GM21825 (cell line): ENCODE measurements at regions not wholly inside any gene's neighbourhood (a gene's known extent, or its start where the extent isn't known, plus 50 kb on each side); places are given as distances from the start of the nearest gene placed in this dataset.

Source experiments
- ATAC-seq: cut with Tn5 transposase; IDR thresholded peaks from one replicate; pipeline ENCODE4 v1.9.1; 2021; ENCODE audit warnings: mild to moderate bottlenecking, moderate library complexity; ENCODE audit not compliant: unreplicated experiment

DNA sequence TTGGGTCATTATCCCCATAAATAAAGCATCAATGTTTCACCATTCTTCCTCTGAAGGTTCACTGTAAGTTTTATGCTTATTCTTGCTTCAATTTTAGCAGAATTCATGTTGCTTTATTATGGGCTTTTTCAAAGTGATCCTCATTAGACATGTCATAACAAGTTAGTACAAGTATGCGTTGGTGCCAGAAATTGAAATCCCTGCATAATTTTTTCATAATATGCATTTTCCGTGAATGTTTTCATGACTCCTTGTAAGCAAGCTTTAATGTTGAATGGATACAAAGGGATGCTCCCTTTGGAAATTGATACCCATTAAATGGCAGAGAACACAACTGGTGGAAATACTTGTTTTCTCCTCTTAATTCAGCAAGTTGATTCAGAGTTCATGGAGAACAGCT is 179.7 kb downstream of the ST6GAL2 start:
- no peak for ATAC-seq

DNA sequence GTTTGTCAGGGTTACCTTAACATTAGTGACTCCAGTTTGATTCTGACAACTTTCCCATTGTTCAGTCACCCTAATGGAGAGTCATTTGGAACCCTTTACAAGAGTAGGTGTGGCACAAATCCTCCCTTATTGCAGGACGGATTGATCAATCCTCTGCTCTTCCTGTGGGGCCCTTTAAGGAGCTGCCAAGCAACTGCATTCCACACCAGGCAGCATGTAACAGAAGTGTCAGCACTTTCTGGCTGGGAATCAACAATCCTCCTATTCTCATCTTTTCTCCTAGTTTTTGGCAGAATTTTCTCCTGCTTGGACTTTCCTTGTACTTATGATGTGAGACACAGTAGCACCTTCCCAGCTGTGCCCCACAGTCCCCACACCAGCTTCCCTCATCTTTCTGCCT is 177.8 kb downstream of the ST6GAL2 start:
- no peak for ATAC-seq

GRCh38 chr2:106709229-106709628 is 176.7 kb downstream of the ST6GAL2 start:
- no peak for ATAC-seq

DNA sequence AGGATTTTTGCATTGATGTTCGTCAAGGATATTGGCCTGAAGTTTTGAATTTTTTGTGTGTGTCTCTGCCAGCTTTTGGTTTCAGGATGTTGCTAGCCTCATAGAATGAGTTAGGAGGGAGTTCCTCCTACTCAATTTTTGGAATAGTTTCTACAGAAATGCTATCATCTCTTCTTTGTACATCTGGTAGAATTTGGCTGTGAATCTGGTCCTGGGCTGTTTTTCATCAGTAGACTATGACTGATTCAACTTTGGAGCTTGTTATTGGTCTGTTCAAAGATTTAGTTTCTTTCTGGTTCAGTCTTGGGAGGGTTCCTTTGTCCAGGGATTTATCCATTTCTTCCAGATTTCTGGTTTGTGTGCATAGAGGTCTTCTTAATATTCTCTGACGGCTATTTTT is 166.7 kb downstream of the ST6GAL2 start:
- ATAC-seq, result no peak

- ATAC-seq, result no peak
Measured at GRCh38 chr2:106720026-106720425, 165.9 kb downstream of the ST6GAL2 start.

DNA sequence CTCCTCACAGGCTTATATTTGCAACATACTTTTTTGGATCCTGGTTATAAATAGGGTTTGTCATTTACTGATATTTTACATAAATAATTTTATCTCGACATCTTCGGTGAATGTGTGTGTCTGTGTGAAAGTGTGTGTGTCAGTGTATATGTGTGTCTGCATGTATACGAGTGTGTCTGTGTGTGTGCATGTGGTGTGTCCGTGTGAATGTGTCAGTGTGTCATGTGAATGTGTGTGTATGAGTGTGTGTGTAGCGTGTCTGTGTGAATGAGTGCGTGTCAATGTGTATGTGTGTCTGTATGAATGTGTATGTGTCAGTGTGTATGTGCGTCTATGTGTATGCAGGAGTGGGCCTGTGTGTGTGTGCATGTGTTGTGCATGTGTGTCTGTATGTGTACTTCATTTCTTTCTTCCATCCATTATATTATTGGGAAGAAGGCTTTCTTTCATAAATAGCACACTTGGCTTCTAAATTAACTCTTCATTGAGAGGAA is 161.6 kb downstream of the ST6GAL2 start:
- no peak for ATAC-seq

GRCh38 chr2:106734165-106734564 is 151.8 kb downstream of the ST6GAL2 start:
- ATAC-seq, result no peak

DNA sequence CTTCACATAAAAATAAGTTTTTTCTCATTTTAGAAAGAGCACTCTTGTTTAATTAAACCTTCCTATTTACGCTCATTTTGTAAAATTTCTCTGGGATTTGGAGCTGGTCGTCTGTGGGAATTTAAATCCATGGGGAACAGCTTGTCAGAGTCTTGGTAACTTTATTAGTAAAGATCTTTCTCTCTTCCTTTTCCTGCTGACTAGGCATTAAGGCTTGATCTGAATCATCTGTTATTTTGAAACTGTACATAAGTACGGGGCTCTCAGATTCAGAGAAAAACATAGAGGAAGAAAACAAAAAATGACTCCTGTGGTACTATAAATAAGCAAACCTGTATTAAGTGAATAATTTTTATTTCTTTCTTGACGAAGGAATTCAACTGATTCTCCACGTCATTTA is 150.2 kb downstream of the ST6GAL2 start:
- ATAC-seq, result no peak

DNA sequence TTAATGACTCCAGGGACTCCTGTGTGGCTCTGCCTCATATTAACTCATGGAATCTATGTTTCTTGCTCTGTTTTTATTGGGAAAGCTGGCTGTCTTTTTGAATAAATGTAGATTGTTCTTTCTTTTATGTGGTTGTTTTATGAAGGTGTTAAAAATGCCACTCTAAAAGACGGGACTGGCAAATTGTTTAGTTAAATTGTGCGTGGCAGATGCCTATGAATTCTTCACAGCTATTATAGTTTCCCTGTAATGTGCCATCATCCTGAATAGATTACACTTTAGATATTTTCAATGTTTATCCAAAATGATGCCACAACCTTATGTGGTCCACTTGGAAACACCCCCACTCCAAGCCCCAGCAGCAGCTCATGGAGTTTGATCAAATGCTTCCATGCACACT is 149.7 kb downstream of the ST6GAL2 start:
- no peak for ATAC-seq

GRCh38 chr2:106745468-106745867 is 140.5 kb downstream of the ST6GAL2 start:
- ATAC-seq, result no peak

DNA sequence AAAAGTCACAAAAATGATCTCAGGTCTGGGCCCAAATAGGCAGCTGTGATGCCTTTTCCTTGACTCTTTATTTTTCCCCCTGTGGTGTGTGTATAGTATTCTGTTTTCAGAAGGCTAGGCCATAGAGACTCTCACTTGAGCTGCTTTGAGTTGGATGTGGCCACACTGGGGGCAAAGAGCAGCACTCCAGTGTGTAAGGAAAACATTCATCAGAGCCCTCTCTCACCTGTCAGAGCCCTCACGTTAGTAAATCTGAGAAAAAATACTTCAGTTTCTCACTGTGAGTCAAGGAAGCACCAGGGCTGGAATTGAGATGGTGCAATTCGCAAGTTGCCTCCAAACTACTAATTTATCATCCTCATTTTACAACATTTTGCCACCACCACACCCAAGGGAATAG is 136.1 kb downstream of the ST6GAL2 start:
- ATAC-seq, result no peak
